ENCODE measurements at regions not wholly inside any gene's neighbourhood (a gene's known extent, or its start where the extent isn't known, plus 50 kb on each side); places are given as distances from the start of the nearest gene placed in this dataset.

- TF ChIP-seq CTCF (conservative IDR thresholded peaks at IDR 0.05; ENCODE audit: low read length), result no peak
- no peak for TF ChIP-seq EZH2phosphoT487 (IDR thresholded peaks at IDR 0.05; ENCODE audit: borderline replicate concordance)
Observed at GRCh38 chr17:70763018-70763417, 593.7 kb downstream of the KCNJ2 start.

All from Loucy (cell line).